ENCODE measurements at regions not wholly inside any gene's neighbourhood (a gene's known extent, or its start where the extent isn't known, plus 50 kb on each side); places are given as distances from the start of the nearest gene placed in this dataset.
"Not testable (repeated sequence)": the region's sequence is repeated elsewhere in the genome, so short reads cannot be mapped to it uniquely, and the experiment has no call there.

DNA sequence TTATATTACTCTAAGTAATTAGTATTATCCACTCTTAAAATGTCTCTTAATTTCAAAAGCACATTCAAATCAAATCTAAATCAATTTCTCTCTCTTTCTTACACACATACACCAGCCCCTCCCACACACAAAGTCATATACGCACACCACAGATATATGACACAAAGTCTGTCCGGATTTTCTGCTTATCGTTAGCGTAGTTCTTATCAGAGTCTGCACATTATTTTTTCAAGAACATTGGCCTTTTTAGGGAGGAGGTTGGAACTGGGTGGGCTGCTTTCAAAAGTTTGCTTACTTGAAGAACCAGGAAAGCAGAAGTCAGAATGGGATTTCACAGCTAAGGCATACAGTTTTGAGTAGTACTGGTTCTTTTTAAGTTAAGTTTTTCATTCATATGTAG is 387.6 kb upstream of the CHRM2 start:
- no peak for DNase-seq
- intact Hi-C loops (cut with DNase I) = no loop called here
- ATAC-seq (ENCODE audit: poor library complexity) = no peak

- ATAC-seq (ENCODE audit: poor library complexity) (no peak), DNase-seq (no peak)
- intact Hi-C loops (cut with DNase I) = no loop called here
Observed at GRCh38 chr7:136479922-136480321, 388.5 kb upstream of the CHRM2 start.

DNA sequence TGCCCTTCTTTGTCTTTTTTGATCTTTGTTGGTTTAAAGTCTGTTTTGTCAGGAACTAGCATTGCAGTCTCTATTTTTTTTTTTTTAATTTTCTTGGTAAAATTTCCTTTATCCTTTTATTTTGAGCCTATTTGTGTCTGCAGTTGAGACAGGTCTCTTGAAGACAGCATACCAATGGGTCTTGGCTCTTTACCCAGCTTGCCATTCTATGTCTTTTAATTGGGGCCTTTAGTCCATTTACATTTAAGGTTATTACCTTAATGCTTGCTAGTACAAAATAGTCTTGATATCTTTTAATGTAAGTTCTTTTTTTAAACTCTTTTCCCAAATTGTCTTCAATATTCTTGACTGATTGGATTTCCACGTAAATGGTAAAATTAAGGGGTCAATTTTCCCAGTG is 398.3 kb upstream of the CHRM2 start:
- intact Hi-C loops (cut with DNase I) = no loop called here
- DNase-seq = no peak
- no peak for ATAC-seq (ENCODE audit: poor library complexity)

DNA sequence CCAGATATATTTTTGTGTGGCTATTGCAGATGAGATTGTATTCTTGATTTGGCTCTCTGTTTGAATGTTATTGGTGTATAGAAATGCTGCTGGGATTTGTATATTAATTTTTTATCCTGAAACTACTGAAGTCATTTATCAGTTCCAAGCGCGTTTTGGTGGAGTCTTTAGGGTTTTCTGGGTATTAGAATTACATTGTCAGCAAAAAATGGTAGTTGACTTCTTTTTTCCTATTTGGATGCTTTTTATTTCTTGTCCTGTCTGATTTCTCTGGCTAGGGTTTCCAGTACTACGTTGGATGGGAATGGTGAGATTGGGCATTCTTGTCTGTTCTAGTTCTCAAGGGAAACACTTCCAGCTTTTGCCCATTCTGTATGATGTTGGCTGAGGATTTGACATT is 415.5 kb upstream of the CHRM2 start:
- intact Hi-C loops (cut with DNase I) = no loop called here
- ATAC-seq (ENCODE audit: poor library complexity) (no peak), DNase-seq (no peak)

- ATAC-seq (ENCODE audit: poor library complexity) = no peak
- no peak for DNase-seq
- intact Hi-C loops (cut with DNase I) = no loop called here
Observed at GRCh38 chr7:136446751-136447150, 421.7 kb upstream of the CHRM2 start.

DNA sequence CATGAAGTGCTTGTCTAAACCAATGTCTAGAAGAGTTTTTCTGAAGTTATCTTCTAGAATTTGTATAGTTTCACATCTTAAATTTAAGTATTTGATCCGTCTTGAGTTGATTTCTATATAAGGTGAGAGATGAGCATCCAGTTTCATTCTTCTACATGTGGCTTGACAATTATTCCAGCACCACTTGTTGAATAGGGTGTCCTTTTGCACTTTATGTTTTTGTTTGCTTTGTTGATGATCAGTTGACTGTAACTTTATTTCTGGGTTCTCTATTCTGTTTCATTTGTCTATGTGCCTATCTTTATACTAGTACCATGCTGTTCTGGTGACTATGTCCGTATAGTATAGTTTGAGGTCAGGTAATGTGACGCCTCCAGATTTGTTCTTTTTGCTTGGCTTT is 426.6 kb upstream of the CHRM2 start:
- intact Hi-C loops (cut with DNase I) = no loop called here
- DNase-seq (no peak), ATAC-seq (ENCODE audit: poor library complexity) (no peak)

- ATAC-seq (ENCODE audit: poor library complexity); intact Hi-C loops (cut with DNase I); DNase-seq: not testable (repeated sequence)
Observed at GRCh38 chr7:136431736-136432135, 436.7 kb upstream of the CHRM2 start.

DNA sequence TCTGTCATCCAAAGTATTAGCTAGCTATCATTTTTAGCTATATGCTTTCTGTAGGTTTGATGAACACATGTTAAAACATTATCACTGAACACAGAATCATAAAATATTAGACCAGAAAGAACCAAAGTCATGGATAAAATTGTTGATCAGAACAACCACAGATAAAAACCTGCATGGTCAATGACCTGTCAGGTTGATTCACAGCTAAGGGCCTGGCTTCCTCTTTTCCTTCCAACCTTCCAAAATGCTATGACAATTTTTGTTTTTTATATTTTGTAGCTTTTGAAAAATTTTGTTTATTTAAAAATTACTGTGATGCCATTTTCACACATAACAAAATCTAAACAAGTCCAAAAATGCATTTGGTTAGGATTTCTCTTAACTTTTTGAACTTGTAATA is 444.4 kb upstream of the CHRM2 start:
- no peak for ATAC-seq (ENCODE audit: poor library complexity)
- no peak for DNase-seq
- intact Hi-C loops (cut with DNase I) = no loop called here

- ATAC-seq (ENCODE audit: poor library complexity); intact Hi-C loops (cut with DNase I); DNase-seq: not testable (repeated sequence)
Observed at GRCh38 chr7:136419740-136420139, 442.6 kb upstream of the MTPN start.

DNA sequence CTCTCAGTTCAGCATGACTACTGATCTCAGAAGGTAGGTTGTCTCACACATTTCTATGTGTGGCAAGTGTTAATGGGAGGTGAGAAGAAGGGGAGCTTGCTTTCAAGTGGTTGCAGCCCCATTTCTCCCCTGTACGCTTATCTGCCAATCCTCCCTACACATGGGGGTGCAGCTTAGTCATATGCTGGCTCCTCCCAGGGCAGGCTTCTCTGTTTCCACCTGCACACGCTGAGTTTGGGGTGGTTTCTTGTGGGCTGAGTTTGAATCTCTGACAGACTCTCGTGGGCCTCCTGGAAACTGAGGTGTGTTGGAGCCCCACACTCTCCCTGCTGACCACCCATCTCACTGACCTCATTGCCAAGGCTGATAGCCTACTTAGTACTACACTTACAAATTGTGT is 435.8 kb upstream of the MTPN start:
- DNase-seq = no peak
- intact Hi-C loops (cut with DNase I) = no loop called here
- ATAC-seq (ENCODE audit: poor library complexity) = no peak

DNA sequence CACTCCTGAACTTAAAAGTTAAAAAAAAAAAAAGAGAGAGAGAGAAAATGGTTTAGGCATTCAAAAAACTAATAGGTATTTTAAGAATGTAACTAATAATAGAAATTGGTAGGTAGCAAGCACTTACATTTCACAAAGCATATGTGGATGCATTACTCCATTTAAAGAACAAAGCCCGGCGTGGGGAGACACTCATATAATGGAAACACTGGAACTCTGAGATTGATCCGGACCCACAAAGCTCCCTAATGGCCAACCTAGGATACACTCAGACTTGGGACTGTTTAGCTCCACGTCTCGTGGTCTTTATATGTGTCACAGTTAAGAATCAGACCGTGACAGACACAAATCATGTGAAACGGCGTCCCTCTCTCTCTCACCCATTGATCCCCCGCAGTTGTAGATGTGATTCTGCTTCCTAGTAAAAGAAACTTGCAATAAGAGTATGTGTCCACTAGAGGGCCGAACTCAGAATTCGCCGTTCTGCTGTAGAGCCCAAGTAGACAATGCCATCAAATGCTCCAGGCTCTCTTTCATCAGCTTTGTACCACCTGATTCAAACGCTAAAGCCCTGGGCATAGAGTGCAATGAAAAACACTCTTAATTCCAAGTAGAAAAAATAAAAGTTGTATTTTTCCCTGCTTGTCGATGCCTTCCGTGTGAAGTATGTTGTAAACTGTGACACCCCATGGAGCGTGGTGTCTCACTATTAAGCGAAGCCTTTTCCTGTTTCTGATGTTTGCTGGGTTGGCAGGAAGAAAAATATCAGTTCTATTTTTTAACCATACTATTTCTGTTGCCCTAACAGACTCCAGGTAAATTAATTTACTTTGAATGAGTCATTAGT is 429.0 kb upstream of the MTPN start:
- ATAC-seq (ENCODE audit: poor library complexity) = peak; percentile 64
- intact Hi-C loops (cut with DNase I) = no loop called here
- DNase-seq = no peak

DNA sequence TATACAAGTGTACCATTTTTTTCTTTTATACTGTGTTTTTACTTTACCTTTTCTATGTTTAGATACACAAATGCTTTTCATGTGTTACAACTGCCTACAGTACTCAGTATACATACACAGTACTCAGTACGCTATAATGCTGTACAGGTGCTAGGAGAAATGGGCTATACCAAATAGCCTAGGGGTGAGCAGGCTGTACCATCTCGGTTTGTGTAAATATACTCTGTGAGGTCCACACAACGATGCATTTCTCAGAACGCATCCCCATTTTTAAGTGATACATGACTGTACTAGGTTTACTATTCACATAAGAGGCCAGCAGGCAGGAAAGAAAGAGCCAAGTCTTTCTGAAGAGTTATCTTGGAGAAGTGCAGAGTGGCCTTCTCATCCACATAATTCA is 426.4 kb upstream of the MTPN start:
- intact Hi-C loops (cut with DNase I) = no loop called here
- DNase-seq = no peak
- no peak for ATAC-seq (ENCODE audit: poor library complexity)

DNA sequence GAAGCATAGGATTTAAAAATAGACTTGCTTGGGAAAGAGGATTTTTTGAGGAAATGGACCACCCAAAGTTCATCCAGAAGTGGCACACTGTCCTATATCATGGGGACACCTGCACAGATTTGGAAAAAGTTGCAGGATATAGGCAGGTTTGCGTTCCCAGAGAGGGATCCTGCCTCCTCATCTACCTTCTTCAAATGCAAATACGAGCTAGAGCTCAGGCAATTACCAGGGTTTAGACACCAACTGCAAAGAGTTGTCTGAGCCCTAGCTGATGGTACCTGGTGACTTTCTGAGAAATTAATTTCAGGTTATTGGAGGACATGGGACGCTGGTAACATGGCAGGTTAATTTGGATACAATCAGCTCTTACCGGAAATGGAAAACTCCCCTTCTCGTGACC is 423.7 kb upstream of the MTPN start:
- no peak for DNase-seq
- intact Hi-C loops (cut with DNase I) = no loop called here
- no peak for ATAC-seq (ENCODE audit: poor library complexity)

- intact Hi-C loops (cut with DNase I) = no loop called here
- DNase-seq (no peak), ATAC-seq (ENCODE audit: poor library complexity) (no peak)
Observed at GRCh38 chr7:136399385-136399784, 422.2 kb upstream of the MTPN start.

- ATAC-seq (ENCODE audit: poor library complexity) = no peak
- intact Hi-C loops (cut with DNase I) = no loop called here
- no peak for DNase-seq
Observed at GRCh38 chr7:136392856-136393255, 415.7 kb upstream of the MTPN start.

DNA sequence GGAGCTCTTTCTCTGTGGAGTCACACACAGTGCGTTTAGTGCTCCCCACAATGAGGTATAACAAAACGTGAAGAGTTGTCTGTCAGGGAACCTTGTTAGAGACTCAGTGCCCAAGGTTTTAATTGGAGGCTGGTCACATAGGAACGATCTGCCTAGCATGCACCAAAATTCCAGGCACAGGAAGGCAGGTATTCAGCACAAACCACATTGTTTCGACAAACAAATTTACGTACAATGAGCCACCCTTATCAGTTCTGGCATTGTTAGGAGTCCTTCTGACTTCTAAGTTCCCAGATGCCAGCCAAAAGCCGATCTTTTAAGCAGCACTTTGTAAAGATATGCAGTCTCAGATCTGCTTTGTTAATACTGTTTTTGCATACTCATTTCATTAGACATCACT is 414.2 kb upstream of the MTPN start:
- ATAC-seq (ENCODE audit: poor library complexity) (no peak), DNase-seq (no peak)
- intact Hi-C loops (cut with DNase I) = no loop called here

DNA sequence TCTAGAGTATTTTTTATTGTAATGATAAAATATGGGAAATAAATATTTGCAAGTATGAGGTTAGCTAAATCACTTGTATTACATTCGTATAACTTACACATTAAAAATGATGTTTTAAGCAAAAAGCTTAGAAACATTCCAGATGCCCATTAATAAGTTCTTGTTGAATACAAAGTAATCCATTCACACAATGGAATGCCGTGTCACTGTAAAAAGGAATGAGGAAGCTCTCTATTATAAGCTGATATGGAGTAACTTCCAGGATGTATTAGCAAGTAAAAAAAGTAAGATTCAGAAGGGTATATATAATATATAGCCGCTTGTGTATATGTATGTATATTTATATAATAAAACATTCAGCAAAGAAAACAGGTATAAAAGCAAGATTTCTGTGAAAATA is 412.8 kb upstream of the MTPN start:
- intact Hi-C loops (cut with DNase I) = no loop called here
- ATAC-seq (ENCODE audit: poor library complexity) = no peak
- no peak for DNase-seq

DNA sequence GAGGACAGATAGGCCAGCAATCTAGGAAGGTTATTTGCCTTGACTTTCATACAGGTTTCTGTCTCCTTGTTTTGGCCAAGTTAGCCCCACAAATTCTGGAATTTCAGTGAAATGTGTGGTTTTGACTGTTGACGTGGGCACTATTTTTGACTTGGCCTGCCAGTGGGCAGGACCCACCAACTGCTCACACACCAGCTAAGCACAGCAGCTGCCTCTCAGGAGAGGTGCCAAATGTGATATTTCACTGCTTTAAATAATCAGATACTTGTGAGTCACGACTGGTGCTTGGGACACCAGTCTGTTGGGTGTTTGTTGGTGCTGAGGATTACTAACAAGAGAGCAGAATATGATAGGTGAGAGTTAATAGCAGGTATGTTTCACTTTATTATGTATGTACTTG is 409.7 kb upstream of the MTPN start:
- intact Hi-C loops (cut with DNase I) = no loop called here
- ATAC-seq (ENCODE audit: poor library complexity) (no peak), DNase-seq (no peak)

DNA sequence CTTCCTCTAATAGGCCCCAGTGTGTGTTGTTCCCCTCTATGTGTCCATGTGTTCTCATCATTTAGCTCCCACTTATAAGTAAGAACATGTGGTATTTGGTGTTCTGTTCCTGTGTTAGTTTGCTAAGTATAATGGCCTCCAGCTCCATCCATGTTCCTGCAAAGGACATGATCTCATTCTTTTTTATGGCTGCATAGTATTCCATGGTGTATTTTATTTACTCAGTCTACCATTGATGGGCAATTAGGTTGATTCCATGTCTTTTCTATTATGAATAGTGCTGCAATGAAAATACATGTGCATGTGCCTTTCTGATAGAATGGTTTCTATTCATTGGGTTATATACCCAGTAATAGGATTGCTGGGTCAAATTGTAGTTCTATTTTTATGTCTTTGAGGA is 394.2 kb upstream of the MTPN start:
- ATAC-seq (ENCODE audit: poor library complexity); intact Hi-C loops (cut with DNase I); DNase-seq: not testable (repeated sequence)

- no peak for DNase-seq
- intact Hi-C loops (cut with DNase I) = no loop called here
- no peak for ATAC-seq (ENCODE audit: poor library complexity)
Observed at GRCh38 chr7:136370137-136370536, 393.0 kb upstream of the MTPN start.

GRCh38 chr7:136369225-136369624 is 392.1 kb upstream of the MTPN start:
- DNase-seq (no peak), ATAC-seq (ENCODE audit: poor library complexity) (no peak)
- intact Hi-C loops (cut with DNase I) = no loop called here
